ENCODE measurements at regions not wholly inside any gene's neighbourhood (a gene's known extent, or its start where the extent isn't known, plus 50 kb on each side); places are given as distances from the start of the nearest gene placed in this dataset.

GRCh38 chr2:12863937-12864336 is 147.2 kb downstream of the TRIB2 start:
- no peak for DNase-seq

GRCh38 chr2:12867631-12868287 is 151.0 kb downstream of the TRIB2 start:
- DNase-seq (no peak), ATAC-seq (no peak)
- no peaks in the 10 kb centered on the region for H3K36me3 ChIP-seq (replicated peaks in 1 of 2; ENCODE audit: insufficient read depth in 1 of 2, low read depth in 2 of 2)
- no peak overlapping the region for H3K4me3 ChIP-seq
- TF ChIP-seq POLR2A (IDR thresholded peaks at IDR 0.05) (no peak), CTCF (IDR thresholded peaks at IDR 0.05) (no peak)
- no peaks in the 10 kb centered on the region for H3K27me3 ChIP-seq
- WGBS, 2 donors: 74% methylated on average over 5 of the region's 5 CpGs
- intact Hi-C loops (cut with DNase I): no loop called here
- H3K27ac ChIP-seq: no peak overlapping the region
- H3K9me3 ChIP-seq: peaks cover 0 to 10% (median 0%) of the 10 kb centered on the region in 3 donors
- H3K4me1 ChIP-seq: no peaks in the 10 kb centered on the region

More at GRCh38 chr2:12863937-12864336, 147.2 kb downstream of the TRIB2 start:
- TF ChIP-seq CTCF (IDR thresholded peaks at IDR 0.05): no peak
- no peak overlapping the region for H3K27ac ChIP-seq
- no peaks in the 10 kb centered on the region for H3K4me1 ChIP-seq
- no peak overlapping the region for H3K4me3 ChIP-seq
- no peak for ATAC-seq
- 74 to 85% methylated on average over 2 of the region's 2 CpGs for WGBS, 2 donors
- peaks cover 0 to 10% (median 0%) of the 10 kb centered on the region in 3 donors for H3K9me3 ChIP-seq
- no peaks in the 10 kb centered on the region for H3K27me3 ChIP-seq
- H3K36me3 ChIP-seq (replicated peaks in 1 of 2; ENCODE audit: insufficient read depth in 1 of 2, low read depth in 2 of 2): no peaks in the 10 kb centered on the region
- intact Hi-C loops (cut with DNase I): no loop called here

GRCh38 chr2:12870692-12871091 is 154.0 kb downstream of the TRIB2 start:
- H3K36me3 ChIP-seq (replicated peaks in 1 of 2; ENCODE audit: insufficient read depth in 1 of 2, low read depth in 2 of 2): no peaks in the 10 kb centered on the region
- H3K27me3 ChIP-seq: no peaks in the 10 kb centered on the region
- no peak overlapping the region for H3K27ac ChIP-seq
- DNase-seq: no peak
- ATAC-seq: no peak
- H3K9me3 ChIP-seq: no peaks in the 10 kb centered on the region
- no peak for TF ChIP-seq CTCF (IDR thresholded peaks at IDR 0.05)
- 67 to 82% methylated on average over 1 of the region's 1 CpG for WGBS, 2 donors
- H3K4me3 ChIP-seq: no peak overlapping the region
- intact Hi-C loops (cut with DNase I): no loop called here
- no peaks in the 10 kb centered on the region for H3K4me1 ChIP-seq

GRCh38 chr2:12871694-12872315 is 155.1 kb downstream of the TRIB2 start:
- H3K36me3 ChIP-seq (replicated peaks in 1 of 2; ENCODE audit: insufficient read depth in 1 of 2, low read depth in 2 of 2): no peaks in the 10 kb centered on the region
- intact Hi-C loops (cut with DNase I): no loop called here
- H3K27ac ChIP-seq: no peak overlapping the region
- TF ChIP-seq POLR2A (IDR thresholded peaks at IDR 0.05) (no peak), CTCF (IDR thresholded peaks at IDR 0.05) (no peak)
- no peak overlapping the region for H3K4me3 ChIP-seq
- DNase-seq (no peak), ATAC-seq (no peak)
- WGBS, 2 donors: 90 to 93% methylated on average over 6 of the region's 6 CpGs
- H3K4me1 ChIP-seq: no peaks in the 10 kb centered on the region
- H3K9me3 ChIP-seq: no peaks in the 10 kb centered on the region
- no peaks in the 10 kb centered on the region for H3K27me3 ChIP-seq

- Histone ChIP-seq H3K4me1 (no peaks in the 10 kb centered on the region), H3K27ac (no peak overlapping the region), H3K27me3 (no peaks in the 10 kb centered on the region), H3K9me3 (no peaks in the 10 kb centered on the region), H3K4me3 (no peak overlapping the region), H3K36me3 (replicated peaks in 1 of 2; ENCODE audit: insufficient read depth in 1 of 2, low read depth in 2 of 2) (no peaks in the 10 kb centered on the region)
- no peak for TF ChIP-seq POLR2A (IDR thresholded peaks at IDR 0.05)
- no peak for TF ChIP-seq CTCF (IDR thresholded peaks at IDR 0.05)
- DNase-seq (no peak), ATAC-seq (no peak)
- intact Hi-C loops (cut with DNase I): no loop called here
- WGBS, 2 donors: 85 to 97% methylated on average over 2 of the region's 2 CpGs
These were observed 161.0 kb downstream of the TRIB2 start for GRCh38 chr2:12877761-12878160.

Data from body of pancreas (tissue), 4 donors.